ENCODE measurements at regions not wholly inside any gene's neighbourhood (a gene's known extent, or its start where the extent isn't known, plus 50 kb on each side); places are given as distances from the start of the nearest gene placed in this dataset.

DNA sequence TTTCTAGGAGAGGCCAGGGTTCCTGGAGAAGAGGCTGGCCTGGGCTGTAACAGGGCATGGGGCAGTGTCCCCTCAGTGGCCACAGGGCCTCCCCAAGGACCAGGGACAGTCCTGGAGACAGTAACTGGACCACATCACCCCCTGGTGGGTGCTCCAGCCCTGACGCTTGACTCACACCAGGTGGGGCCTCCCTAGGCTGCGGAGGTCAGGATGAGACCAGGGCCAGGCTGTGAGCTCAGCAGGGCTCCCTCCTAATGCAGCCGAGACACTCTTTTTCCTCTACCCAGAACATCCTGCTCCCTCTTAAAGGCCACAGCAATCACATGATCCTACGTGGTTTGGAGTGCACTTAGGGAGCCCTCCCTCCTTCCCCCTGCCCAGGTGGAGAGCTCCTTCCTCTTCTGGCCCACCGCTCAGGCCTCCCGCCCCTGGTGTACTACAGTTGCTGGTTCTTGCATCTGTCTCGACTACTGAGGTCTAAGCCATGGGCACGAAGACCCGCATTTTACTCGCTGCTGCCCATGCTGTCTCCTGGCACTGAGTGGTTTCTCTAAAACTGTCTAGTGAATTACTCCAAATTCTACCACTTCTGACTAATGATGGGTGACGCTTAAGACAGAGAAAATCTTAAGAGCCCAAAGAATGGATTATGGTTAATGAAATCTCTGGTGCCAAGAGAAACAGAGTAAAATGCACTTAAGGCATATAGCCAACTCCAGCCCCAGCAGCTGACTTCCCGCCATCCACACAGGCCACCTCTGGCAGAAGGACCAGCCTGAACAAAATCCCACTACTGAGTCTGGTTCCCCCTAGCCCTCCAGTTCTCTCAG, 166.1 kb upstream of the CST7 start:
- no peaks in the 10 kb centered on the region for H3K4me1 ChIP-seq (ENCODE audit: control insufficient read depth, extremely low read depth, insufficient read depth, low read length)
- no TSS peak for BruUV-seq (replicated peaks)
- H3K27ac ChIP-seq (ENCODE audit: insufficient read depth, low read depth, low read length): no peak overlapping the region
- POLR2A ChIA-PET: no interaction called here
- H3K4me3 ChIP-seq (replicated peaks in 1 of 3; ENCODE audit: insufficient read depth in 1 of 3, low read depth in 1 of 3, low read length in 3 of 3): no peak overlapping the region
- H3K4me2 ChIP-seq (ENCODE audit: insufficient read depth, low read length): no peak overlapping the region
- H4K20me1 ChIP-seq (replicated peaks; ENCODE audit: control insufficient read depth, extremely low read depth, insufficient read depth, low read length): no peaks in the 10 kb centered on the region
- H3K9me3 ChIP-seq (replicated peaks; ENCODE audit: control insufficient read depth, insufficient read depth, low read length): no peaks in the 10 kb centered on the region
- no peak for TF ChIP-seq FOS (IDR thresholded peaks at IDR 0.05; ENCODE audit: borderline replicate concordance, insufficient read depth, low read length)
- TF ChIP-seq MAX (IDR thresholded peaks at IDR 0.05; ENCODE audit: insufficient read depth, insufficient read length): no peak
- TF ChIP-seq GATA2 (IDR thresholded peaks at IDR 0.05; ENCODE audit: insufficient read depth, insufficient read length, low read depth, low read length): no peak
- TF ChIP-seq EZH2 (IDR thresholded peaks at IDR 0.05; ENCODE audit: borderline replicate concordance, low read depth, low read length, severe bottlenecking): no peak
- no peak for TF ChIP-seq POLR2A (IDR thresholded peaks at IDR 0.05; ENCODE audit: low read depth, low read length)
- TF ChIP-seq, protein P1, sequence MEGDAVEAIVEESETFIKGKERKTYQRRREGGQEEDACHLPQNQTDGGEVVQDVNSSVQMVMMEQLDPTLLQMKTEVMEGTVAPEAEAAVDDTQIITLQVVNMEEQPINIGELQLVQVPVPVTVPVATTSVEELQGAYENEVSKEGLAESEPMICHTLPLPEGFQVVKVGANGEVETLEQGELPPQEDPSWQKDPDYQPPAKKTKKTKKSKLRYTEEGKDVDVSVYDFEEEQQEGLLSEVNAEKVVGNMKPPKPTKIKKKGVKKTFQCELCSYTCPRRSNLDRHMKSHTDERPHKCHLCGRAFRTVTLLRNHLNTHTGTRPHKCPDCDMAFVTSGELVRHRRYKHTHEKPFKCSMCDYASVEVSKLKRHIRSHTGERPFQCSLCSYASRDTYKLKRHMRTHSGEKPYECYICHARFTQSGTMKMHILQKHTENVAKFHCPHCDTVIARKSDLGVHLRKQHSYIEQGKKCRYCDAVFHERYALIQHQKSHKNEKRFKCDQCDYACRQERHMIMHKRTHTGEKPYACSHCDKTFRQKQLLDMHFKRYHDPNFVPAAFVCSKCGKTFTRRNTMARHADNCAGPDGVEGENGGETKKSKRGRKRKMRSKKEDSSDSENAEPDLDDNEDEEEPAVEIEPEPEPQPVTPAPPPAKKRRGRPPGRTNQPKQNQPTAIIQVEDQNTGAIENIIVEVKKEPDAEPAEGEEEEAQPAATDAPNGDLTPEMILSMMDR (IDR thresholded peaks at IDR 0.05; ENCODE audit: extremely low read depth in 1 of 2, insufficient read depth in 1 of 2, low read depth in 1 of 2, low read length in 2 of 2): no peak
- no peak for TF ChIP-seq JUN (IDR thresholded peaks at IDR 0.05; ENCODE audit: borderline replicate concordance, insufficient read depth, insufficient read length, low read depth)
- TF ChIP-seq POLR2AphosphoS5 (IDR thresholded peaks at IDR 0.05; ENCODE audit: insufficient read depth, low read depth, low read length): no peak
- TF ChIP-seq MYC (IDR thresholded peaks at IDR 0.05; ENCODE audit: low read depth, low read length): no peak
- H3K27me3 ChIP-seq (ENCODE audit: control insufficient read depth in 2 of 2, insufficient read depth in 2 of 2, low read length in 2 of 2): no peaks in the 10 kb centered on the region
- dilution Hi-C loops (cut with MboI; ENCODE audit: extremely low pct_ligation_motif_present, low sequenced_read_pairs) (no loop called here), intact Hi-C loops (cut with micrococcal nuclease) (no loop called here)
- no peak for DNase-seq (ENCODE audit: low read depth, low spot score)
- no peak for FAIRE-seq
- H2AFZ ChIP-seq (ENCODE audit: low read depth, low read length): no peak overlapping the region
- H3K79me2 ChIP-seq (ENCODE audit: control insufficient read depth, insufficient read depth, low read length): no peaks in the 10 kb centered on the region
- CTCF ChIA-PET: no interaction called here
- no peaks in the 10 kb centered on the region for H3K36me3 ChIP-seq (ENCODE audit: control insufficient read depth in 2 of 2, extremely low read depth in 1 of 2, insufficient read depth in 2 of 2, low read length in 2 of 2)
- H3K9me1 ChIP-seq (replicated peaks; ENCODE audit: control insufficient read depth, extremely low read depth, insufficient read depth, low read length): no peaks in the 10 kb centered on the region
- H3K9ac ChIP-seq (replicated peaks; ENCODE audit: extremely low read depth, insufficient read depth, low read length): no peak overlapping the region

Measured in endothelial cell of umbilical vein (primary cell).